ENCODE measurements at regions not wholly inside any gene's neighbourhood (a gene's known extent, or its start where the extent isn't known, plus 50 kb on each side); places are given as distances from the start of the nearest gene placed in this dataset.

GRCh38 chr15:69908060-69908459, 189.7 kb downstream of the TLE3 start:
- no peak for TF ChIP-seq GATA3 (IDR thresholded peaks at IDR 0.05; ENCODE audit: low read depth, low read length)
- no peak for TF ChIP-seq GATA2 (IDR thresholded peaks at IDR 0.05; ENCODE audit: low read depth, low read length)
